HepG2 (cell line): ENCODE measurements at regions not wholly inside any gene's neighbourhood (a gene's known extent, or its start where the extent isn't known, plus 50 kb on each side); places are given as distances from the start of the nearest gene placed in this dataset.

ENCODE experiments used
- ESRRA ChIP-seq: sonication (generic); formaldehyde crosslinking; IDR thresholded peaks from 2 replicates; pipeline ENCODE4 v1.5.1; 2020; ENCODE audit warnings: mild to moderate bottlenecking, low read depth, missing genetic modification reagents
- MYNN ChIP-seq: sonication (generic); formaldehyde crosslinking; IDR thresholded peaks from 2 replicates; pipeline ENCODE4 v1.4.0; 2020; ENCODE audit warnings: mild to moderate bottlenecking, low read depth, missing genetic modification reagents
- TGIF2 ChIP-seq: IDR thresholded peaks from 2 replicates; pipeline ENCODE4 v1.6.1; 2016; ENCODE audit warnings: control low read depth, missing compliant biosample characterization
- TF ChIP-seq, protein P1 (sequence below): IDR thresholded peaks from 2 replicates; pipeline ENCODE4 v1.6.1; 2016; ENCODE audit warnings: low read depth, missing genetic modification reagents, missing compliant biosample characterization
- TF ChIP-seq, protein P2 (sequence below): sonication (generic); formaldehyde crosslinking; IDR thresholded peaks from 2 replicates; pipeline ENCODE4 v1.5.0; 2020; ENCODE audit warnings: mild to moderate bottlenecking, missing genetic modification reagents, moderate library complexity

DNA sequence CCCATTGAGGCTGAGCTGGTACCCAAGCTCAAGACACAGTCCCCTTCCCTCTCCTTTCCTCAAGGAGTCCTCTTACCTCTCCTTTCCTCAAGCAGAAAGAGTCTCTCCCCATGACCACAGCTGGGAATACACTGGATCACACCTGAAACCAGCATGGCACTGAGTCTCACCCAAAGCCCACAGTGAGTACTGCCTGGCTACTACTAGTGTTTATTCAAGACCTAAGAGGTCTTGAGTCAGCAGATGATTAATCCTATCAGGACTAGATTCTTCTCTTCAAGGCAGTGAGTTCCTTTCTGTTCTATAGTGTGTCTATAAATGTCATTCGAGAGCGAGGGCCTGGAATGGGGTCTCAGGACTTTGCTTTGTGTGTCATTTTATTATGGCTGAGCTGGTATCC, 111.4 kb downstream of the METTL4 start:
- TF ChIP-seq, protein P1, sequence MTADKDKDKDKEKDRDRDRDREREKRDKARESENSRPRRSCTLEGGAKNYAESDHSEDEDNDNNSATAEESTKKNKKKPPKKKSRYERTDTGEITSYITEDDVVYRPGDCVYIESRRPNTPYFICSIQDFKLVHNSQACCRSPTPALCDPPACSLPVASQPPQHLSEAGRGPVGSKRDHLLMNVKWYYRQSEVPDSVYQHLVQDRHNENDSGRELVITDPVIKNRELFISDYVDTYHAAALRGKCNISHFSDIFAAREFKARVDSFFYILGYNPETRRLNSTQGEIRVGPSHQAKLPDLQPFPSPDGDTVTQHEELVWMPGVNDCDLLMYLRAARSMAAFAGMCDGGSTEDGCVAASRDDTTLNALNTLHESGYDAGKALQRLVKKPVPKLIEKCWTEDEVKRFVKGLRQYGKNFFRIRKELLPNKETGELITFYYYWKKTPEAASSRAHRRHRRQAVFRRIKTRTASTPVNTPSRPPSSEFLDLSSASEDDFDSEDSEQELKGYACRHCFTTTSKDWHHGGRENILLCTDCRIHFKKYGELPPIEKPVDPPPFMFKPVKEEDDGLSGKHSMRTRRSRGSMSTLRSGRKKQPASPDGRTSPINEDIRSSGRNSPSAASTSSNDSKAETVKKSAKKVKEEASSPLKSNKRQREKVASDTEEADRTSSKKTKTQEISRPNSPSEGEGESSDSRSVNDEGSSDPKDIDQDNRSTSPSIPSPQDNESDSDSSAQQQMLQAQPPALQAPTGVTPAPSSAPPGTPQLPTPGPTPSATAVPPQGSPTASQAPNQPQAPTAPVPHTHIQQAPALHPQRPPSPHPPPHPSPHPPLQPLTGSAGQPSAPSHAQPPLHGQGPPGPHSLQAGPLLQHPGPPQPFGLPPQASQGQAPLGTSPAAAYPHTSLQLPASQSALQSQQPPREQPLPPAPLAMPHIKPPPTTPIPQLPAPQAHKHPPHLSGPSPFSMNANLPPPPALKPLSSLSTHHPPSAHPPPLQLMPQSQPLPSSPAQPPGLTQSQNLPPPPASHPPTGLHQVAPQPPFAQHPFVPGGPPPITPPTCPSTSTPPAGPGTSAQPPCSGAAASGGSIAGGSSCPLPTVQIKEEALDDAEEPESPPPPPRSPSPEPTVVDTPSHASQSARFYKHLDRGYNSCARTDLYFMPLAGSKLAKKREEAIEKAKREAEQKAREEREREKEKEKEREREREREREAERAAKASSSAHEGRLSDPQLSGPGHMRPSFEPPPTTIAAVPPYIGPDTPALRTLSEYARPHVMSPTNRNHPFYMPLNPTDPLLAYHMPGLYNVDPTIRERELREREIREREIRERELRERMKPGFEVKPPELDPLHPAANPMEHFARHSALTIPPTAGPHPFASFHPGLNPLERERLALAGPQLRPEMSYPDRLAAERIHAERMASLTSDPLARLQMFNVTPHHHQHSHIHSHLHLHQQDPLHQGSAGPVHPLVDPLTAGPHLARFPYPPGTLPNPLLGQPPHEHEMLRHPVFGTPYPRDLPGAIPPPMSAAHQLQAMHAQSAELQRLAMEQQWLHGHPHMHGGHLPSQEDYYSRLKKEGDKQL (CRISPR knock-in tag): no peak
- TF ChIP-seq TGIF2 (CRISPR knock-in tag): no peak
- TF ChIP-seq, protein P2, sequence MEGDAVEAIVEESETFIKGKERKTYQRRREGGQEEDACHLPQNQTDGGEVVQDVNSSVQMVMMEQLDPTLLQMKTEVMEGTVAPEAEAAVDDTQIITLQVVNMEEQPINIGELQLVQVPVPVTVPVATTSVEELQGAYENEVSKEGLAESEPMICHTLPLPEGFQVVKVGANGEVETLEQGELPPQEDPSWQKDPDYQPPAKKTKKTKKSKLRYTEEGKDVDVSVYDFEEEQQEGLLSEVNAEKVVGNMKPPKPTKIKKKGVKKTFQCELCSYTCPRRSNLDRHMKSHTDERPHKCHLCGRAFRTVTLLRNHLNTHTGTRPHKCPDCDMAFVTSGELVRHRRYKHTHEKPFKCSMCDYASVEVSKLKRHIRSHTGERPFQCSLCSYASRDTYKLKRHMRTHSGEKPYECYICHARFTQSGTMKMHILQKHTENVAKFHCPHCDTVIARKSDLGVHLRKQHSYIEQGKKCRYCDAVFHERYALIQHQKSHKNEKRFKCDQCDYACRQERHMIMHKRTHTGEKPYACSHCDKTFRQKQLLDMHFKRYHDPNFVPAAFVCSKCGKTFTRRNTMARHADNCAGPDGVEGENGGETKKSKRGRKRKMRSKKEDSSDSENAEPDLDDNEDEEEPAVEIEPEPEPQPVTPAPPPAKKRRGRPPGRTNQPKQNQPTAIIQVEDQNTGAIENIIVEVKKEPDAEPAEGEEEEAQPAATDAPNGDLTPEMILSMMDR (CRISPR knock-in tag): no peak
- no peak for TF ChIP-seq ESRRA (CRISPR knock-in tag)
- TF ChIP-seq MYNN: no peak
